ENCODE measurements at regions not wholly inside any gene's neighbourhood (a gene's known extent, or its start where the extent isn't known, plus 50 kb on each side); places are given as distances from the start of the nearest gene placed in this dataset.

DNA sequence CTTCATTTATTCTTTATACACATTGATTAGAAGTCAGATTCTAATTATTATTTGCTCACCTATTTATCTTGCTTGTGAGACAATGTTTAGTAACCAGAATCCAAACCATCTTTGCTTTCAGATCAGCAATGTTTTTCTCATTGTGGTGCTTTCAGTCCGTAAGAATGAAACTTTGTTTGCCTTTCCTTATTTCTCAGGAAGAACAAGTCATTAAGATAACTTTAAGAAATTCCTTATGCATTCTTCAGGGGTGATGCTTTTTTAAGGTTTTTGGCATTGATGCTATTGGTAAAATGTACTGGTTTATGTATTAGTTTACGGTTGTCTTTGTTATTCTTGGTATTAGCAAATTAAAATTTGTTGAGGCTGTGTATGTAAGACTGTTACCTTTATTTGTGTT lies 120.8 kb upstream of the POU1F1 start:
- Mint-ChIP-seq H3K36me3 (no peaks in the 10 kb centered on the region), H3K4me3 (no peak overlapping the region), H3K9me3 (peaks cover 9% of the 10 kb centered on the region), H3K27me3 (no peaks in the 10 kb centered on the region), H3K4me1 (no peaks in the 10 kb centered on the region), H3K27ac (no peak overlapping the region)
- ATAC-seq = no peak

DNA sequence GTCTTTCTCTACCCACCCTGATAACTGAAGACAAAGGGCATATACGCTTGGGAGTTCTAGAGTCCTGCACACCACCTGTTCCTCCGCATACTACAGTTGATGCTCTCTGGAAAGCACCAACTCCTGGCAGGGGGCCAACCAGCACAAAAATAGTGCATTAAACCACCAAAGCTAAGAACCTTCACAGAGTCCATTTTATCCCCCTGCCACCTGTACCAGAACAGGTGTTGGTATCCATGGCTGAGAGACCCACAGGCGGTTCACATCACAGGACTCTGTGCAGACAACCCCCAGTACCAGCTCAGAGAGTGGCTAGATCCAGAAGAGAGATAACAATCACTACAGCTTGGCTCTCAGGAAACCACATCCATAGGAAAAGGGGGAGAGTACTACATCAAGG lies 114.4 kb upstream of the POU1F1 start:
- no peaks in the 10 kb centered on the region for H3K4me1 Mint-ChIP-seq
- no peaks in the 10 kb centered on the region for H3K36me3 Mint-ChIP-seq
- ATAC-seq = no peak
- no peak overlapping the region for H3K27ac Mint-ChIP-seq
- peaks cover 20% of the 10 kb centered on the region for H3K9me3 Mint-ChIP-seq
- H3K27me3 Mint-ChIP-seq = no peaks in the 10 kb centered on the region
- H3K4me3 Mint-ChIP-seq = no peak overlapping the region

DNA sequence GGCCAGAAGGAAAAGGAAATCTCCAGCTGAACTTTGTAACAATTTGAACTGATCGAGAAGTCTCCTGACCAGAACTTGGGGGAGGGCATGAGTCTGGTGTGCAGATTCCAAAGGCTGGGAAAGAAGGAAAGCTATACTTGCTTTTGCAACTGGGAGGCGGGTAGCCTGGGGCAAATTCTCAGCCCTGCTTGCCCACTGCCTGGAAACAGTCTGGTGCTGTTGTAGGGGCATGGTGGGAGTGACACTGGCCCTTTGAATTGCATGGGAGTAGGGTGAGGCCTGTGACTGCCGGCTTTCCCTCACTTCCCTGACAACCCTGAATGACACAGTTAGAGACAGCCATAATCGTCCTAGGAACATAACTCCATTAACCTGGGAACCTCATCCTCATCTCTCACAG lies 114.0 kb upstream of the POU1F1 start:
- peaks cover 21% of the 10 kb centered on the region for H3K9me3 Mint-ChIP-seq
- no peak for ATAC-seq
- H3K4me3 Mint-ChIP-seq = no peak overlapping the region
- H3K27me3 Mint-ChIP-seq = no peaks in the 10 kb centered on the region
- H3K4me1 Mint-ChIP-seq = no peaks in the 10 kb centered on the region
- no peak overlapping the region for H3K27ac Mint-ChIP-seq
- no peaks in the 10 kb centered on the region for H3K36me3 Mint-ChIP-seq

DNA sequence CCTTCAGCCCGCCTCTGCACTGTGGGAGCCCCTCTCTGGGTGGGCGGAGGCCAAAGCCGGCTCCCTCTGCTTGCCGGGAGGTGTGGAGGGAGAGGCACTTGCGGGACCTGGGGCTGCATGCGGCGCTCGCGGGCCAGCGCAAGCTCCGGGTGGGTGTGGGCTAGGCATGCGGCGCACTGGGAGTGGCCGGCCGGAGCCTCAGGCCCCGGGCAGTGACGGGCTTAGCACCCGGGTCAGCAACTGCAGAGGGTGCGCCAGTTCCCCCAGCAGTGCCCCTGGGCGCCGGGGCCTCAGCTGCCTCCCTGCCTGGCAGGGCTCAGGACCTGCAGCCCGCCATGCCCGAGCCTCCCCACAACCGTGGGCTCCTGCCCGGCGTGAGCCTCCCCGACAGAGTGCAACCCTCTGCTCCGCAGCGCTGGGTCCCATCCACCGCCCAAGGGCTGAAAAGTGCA lies 98.9 kb upstream of the POU1F1 start:
- H3K4me1 Mint-ChIP-seq = no peaks in the 10 kb centered on the region
- peak; percentile 54 for ATAC-seq
- no peak overlapping the region for H3K27ac Mint-ChIP-seq
- H3K36me3 Mint-ChIP-seq = no peaks in the 10 kb centered on the region
- H3K4me3 Mint-ChIP-seq = no peak overlapping the region
- peaks cover 24% of the 10 kb centered on the region for H3K27me3 Mint-ChIP-seq
- H3K9me3 Mint-ChIP-seq = no peaks in the 10 kb centered on the region

DNA sequence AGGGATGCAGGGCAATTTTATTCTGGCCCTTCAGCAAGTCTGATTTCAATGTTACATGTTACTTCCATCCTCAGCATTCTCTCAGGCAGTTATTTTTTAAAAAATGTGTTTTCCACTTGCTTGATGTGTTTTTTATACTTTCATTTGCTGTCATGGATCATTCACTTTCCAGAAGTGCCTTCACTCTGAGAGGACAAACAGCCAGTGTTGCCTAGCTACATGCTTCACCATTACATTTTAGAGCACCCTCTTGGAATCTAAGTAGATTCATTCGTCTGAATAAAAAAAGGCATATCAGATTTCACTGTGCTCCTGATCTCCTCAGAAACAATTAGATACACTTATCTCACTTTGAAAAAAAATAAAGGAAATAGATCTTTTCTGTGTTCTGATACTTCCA lies 93.6 kb upstream of the POU1F1 start:
- no peaks in the 10 kb centered on the region for H3K4me1 Mint-ChIP-seq
- no peak overlapping the region for H3K4me3 Mint-ChIP-seq
- H3K27ac Mint-ChIP-seq = no peak overlapping the region
- no peaks in the 10 kb centered on the region for H3K36me3 Mint-ChIP-seq
- H3K9me3 Mint-ChIP-seq = no peaks in the 10 kb centered on the region
- H3K27me3 Mint-ChIP-seq = peaks cover 24% of the 10 kb centered on the region
- no peak for ATAC-seq

DNA sequence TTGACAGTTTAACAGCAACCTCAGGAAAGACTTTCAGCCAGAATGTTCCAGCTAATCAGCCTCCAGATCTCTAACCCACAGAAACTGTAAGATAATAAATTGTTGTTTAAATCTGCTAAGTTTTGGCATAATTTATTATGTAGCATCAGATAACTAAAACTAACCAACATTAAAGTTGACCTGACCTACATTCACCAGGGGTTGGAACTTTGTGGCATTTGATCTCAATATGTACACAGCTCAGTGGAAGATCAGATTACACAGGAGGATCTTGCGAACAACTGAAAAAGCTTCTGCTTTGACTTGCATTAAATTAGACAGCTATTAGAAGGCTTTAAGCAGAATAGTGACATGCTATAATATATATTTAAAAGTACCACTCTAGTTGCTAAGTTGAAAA lies 91.4 kb upstream of the POU1F1 start:
- ATAC-seq = no peak
- H3K9me3 Mint-ChIP-seq = no peaks in the 10 kb centered on the region
- no peak overlapping the region for H3K27ac Mint-ChIP-seq
- no peaks in the 10 kb centered on the region for H3K36me3 Mint-ChIP-seq
- peaks cover 8% of the 10 kb centered on the region for H3K27me3 Mint-ChIP-seq
- H3K4me1 Mint-ChIP-seq = no peaks in the 10 kb centered on the region
- H3K4me3 Mint-ChIP-seq = no peak overlapping the region

DNA sequence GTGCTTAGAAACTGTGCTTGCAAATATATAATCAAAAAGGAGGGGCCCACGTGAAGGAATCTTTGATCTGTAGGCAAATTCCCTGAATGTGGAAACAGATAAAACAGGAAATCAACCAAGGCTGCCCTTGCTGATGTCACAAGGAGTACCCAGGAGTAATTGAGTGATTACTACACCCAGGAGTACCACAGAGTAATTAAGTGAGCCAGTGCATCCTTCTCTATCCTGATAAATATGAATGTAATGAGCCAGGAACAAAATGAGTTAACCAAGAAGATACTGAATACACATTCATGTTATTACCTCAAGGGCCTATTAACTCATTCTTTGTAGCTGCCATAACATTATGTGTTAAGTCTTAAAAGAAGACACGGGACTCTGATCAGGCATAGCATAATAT lies 87.3 kb upstream of the POU1F1 start:
- H3K4me1 Mint-ChIP-seq = no peaks in the 10 kb centered on the region
- peaks cover 7% of the 10 kb centered on the region for H3K27me3 Mint-ChIP-seq
- H3K9me3 Mint-ChIP-seq = no peaks in the 10 kb centered on the region
- H3K4me3 Mint-ChIP-seq = no peak overlapping the region
- H3K27ac Mint-ChIP-seq = no peak overlapping the region
- no peak for ATAC-seq
- no peaks in the 10 kb centered on the region for H3K36me3 Mint-ChIP-seq

DNA sequence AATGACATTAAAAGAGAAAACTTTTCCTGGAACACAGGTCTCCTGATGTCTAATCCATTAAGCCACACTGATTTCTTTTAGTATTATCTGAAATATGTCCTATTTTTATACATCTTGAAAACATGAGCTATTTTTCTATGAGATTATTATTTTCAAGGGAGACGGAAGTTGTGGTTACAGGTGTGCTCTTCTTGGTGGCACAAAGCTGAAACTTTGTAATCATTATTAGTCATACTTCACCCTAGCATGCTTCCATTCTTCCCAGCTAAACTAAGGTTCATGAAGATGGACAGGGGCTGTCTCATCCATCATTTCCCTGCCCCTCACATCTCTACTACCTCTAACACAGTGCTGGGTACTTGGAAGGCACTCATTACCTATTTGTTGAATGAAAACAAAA lies 85.6 kb upstream of the POU1F1 start:
- H3K4me3 Mint-ChIP-seq = no peak overlapping the region
- H3K27ac Mint-ChIP-seq = no peak overlapping the region
- no peaks in the 10 kb centered on the region for H3K36me3 Mint-ChIP-seq
- no peak for ATAC-seq
- H3K9me3 Mint-ChIP-seq = no peaks in the 10 kb centered on the region
- no peaks in the 10 kb centered on the region for H3K4me1 Mint-ChIP-seq
- peaks cover 12% of the 10 kb centered on the region for H3K27me3 Mint-ChIP-seq

DNA sequence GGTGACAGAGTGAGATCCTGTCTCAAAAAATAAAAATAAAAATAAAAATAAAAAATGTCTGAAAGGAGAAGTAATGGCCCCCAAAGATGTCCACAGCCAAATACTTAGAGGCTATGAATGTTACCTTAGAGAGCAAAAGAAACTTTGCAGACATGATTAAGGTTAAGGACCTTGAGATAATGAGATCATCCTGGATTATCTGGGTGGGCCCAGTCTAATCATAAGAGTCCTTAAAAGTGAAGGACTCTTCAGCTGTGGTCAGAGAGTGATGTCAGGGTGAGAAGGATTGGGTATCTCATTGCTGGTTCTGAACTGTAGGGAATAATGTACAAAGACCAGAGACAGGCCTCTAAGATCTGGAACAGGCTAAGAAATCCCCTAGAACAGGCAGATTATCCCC lies 84.9 kb upstream of the POU1F1 start:
- H3K27me3 Mint-ChIP-seq = peaks cover 12% of the 10 kb centered on the region
- no peak overlapping the region for H3K27ac Mint-ChIP-seq
- no peak overlapping the region for H3K4me3 Mint-ChIP-seq
- ATAC-seq = no peak
- H3K4me1 Mint-ChIP-seq = no peaks in the 10 kb centered on the region
- H3K9me3 Mint-ChIP-seq = no peaks in the 10 kb centered on the region
- H3K36me3 Mint-ChIP-seq = no peaks in the 10 kb centered on the region

DNA sequence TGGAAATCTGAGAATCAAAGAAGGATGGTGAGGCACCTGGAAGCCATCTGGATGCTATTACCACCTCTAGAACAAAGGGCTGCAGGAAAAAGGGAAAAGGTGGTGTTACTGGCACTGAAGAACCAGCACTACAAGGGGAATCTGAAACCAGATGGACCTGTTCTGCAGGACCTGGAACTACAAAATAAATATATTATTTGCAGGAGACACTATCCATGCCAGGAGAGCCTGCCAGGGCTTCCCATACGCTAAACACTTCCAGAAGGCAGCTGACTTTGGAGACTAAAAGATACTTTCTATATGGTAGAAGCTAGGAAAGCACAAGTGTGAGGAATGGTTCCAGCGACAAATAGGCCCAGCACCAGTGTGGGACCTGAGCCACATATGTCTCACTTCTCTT lies 83.4 kb upstream of the POU1F1 start:
- Mint-ChIP-seq H3K4me3 (no peak overlapping the region), H3K27me3 (peaks cover 12% of the 10 kb centered on the region), H3K9me3 (peaks cover 9% of the 10 kb centered on the region), H3K4me1 (no peaks in the 10 kb centered on the region), H3K36me3 (no peaks in the 10 kb centered on the region), H3K27ac (no peak overlapping the region)
- no peak for ATAC-seq

DNA sequence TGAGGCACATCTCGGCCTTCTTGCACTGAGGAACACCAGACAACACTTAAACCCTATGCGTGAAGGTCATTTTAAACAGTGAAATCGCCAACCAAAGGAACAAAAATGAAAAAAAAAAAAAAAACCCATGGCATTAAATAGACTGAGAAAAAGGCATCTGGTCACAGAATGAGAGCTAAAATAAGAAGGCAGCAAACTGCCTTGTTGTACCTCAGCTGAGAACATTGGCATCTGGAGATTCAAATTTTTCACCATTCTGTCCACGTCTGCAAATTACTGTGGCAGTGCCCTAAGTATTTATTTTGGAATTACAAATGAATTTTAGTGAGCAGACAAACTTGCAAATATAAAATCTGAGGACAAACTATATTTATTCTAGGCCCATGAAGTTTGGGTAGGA lies 82.6 kb upstream of the POU1F1 start:
- H3K27ac Mint-ChIP-seq = no peak overlapping the region
- H3K27me3 Mint-ChIP-seq = peaks cover 12% of the 10 kb centered on the region
- no peaks in the 10 kb centered on the region for H3K4me1 Mint-ChIP-seq
- ATAC-seq = no peak
- peaks cover 11% of the 10 kb centered on the region for H3K9me3 Mint-ChIP-seq
- H3K36me3 Mint-ChIP-seq = no peaks in the 10 kb centered on the region
- no peak overlapping the region for H3K4me3 Mint-ChIP-seq

DNA sequence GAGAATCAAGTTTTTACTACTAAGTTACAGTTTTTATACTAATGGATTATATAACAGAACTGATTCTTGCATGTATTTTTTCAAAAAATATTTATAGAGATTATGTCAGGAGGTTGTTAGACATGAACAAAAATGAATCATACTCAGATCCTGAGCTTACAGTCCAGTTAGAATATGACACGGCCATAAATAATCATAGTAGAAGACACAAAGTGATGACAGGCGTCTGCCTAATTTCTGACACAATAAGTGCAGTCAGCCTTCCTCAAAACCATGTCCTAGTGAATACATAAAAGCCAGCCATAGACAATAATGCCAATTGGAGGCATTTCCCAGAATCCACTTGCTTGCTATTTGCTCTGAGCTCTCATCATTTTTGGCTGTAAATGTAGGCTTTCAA lies 81.7 kb upstream of the POU1F1 start:
- Mint-ChIP-seq H3K4me3 (no peak overlapping the region), H3K27ac (no peak overlapping the region), H3K27me3 (peaks cover 12% of the 10 kb centered on the region), H3K36me3 (no peaks in the 10 kb centered on the region), H3K9me3 (peaks cover 11% of the 10 kb centered on the region), H3K4me1 (no peaks in the 10 kb centered on the region)
- no peak for ATAC-seq

DNA sequence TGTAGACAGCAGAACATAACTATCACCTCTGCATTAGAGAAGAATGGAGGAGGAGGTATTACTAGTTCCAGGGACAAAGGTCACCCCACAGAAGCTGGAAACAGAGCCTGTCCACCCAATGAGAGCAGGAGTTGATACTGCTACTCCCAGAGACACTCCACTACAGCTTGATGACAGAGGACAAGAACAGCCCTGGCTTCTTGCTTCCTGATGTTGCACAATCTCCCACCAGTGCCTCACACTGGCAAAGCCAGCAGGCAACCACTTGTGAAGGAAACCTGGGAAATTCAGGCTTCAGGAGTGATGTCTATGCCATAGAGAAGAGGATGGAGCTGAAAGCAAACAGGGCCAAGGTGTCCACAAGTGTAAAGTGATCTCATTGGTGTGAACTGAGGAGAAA lies 78.0 kb upstream of the POU1F1 start:
- Mint-ChIP-seq H3K27ac (no peak overlapping the region), H3K4me1 (no peaks in the 10 kb centered on the region), H3K9me3 (peaks cover 11% of the 10 kb centered on the region), H3K27me3 (peaks cover 12% of the 10 kb centered on the region), H3K36me3 (no peaks in the 10 kb centered on the region), H3K4me3 (no peak overlapping the region)
- ATAC-seq = no peak

DNA sequence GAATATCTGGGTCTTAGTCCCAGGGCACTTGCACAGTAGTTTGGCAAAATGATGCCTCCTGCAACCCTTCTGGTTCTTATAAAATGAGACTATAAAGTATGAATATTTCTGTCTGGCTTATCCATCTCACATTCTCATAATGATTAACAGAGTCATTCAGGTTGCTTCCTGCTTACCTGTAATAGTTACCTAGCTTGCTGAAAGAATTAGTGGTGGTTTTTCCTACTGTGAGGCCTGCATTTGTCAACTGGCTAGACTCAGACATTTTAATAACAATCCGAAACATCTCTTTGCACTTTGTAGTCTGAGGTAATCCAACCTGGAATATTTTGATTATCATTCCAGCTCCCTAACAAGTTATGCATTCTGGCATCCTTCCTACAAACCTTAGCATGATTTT lies 75.6 kb upstream of the POU1F1 start:
- H3K27me3 Mint-ChIP-seq = peaks cover 13% of the 10 kb centered on the region
- peaks cover 11% of the 10 kb centered on the region for H3K9me3 Mint-ChIP-seq
- no peak for ATAC-seq
- no peaks in the 10 kb centered on the region for H3K36me3 Mint-ChIP-seq
- H3K4me1 Mint-ChIP-seq = no peaks in the 10 kb centered on the region
- no peak overlapping the region for H3K4me3 Mint-ChIP-seq
- H3K27ac Mint-ChIP-seq = no peak overlapping the region

DNA sequence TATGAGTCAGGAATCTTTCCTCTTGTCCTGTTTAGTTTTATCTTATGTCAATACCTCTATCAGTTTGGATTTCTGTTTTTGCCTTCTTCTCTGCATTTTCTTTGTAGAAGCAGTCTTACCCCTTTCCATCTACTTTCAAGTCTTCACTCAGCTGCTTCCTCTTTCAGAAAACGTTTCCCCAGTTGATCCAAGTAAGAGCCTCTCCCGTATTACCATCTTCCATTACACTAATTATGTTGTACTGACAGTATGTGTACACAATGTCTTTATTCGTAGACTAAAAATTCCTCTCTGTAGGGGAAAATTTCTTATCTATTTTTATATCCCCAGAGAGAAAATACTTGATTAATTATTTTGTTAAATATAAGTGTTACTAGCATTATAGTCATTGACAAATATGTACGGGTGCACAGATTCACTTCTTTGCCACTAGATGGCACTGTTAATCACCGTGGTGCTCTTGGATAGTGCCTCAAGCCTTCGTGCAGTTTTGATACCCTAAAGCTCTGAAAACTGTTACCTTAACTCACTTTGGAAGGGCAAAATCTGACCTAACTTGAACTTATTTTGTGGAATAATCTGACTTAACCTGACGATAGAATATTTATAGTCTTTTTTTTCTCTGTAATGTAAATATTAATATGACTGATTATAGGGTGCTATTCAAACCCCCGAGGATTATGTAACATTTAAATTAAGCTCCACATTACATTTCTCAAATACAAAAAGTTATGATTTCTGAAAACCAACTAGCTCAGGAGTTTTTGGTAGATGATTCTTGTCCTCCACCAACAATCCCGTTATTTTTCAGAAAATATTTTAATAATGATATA lies 74.2 kb upstream of the POU1F1 start:
- Mint-ChIP-seq H3K27ac (no peak overlapping the region), H3K4me1 (no peaks in the 10 kb centered on the region), H3K36me3 (no peaks in the 10 kb centered on the region), H3K4me3 (no peak overlapping the region), H3K9me3 (peaks cover 5% of the 10 kb centered on the region), H3K27me3 (peaks cover 13% of the 10 kb centered on the region)
- ATAC-seq = peak; percentile 69

DNA sequence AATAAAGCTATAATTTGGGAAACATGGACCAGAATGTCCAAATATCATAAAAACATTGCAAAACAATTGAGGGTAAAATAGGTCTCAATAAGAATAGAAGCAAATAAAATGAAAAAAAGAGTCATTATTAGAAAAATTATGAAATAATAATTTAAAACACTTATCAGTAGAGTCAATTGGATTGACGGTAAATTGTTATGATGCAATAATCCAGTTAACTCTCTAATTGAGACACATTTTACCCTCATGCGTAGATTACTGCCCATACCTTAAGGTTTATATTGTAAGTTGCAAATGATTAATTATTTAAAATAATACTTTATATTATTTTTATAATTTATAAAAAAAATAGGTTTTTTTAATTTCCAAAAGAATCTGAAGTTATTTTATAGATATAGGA lies 73.4 kb upstream of the POU1F1 start:
- Mint-ChIP-seq H3K27me3 (peaks cover 20% of the 10 kb centered on the region), H3K4me1 (no peaks in the 10 kb centered on the region), H3K27ac (no peak overlapping the region), H3K9me3 (peaks cover 2% of the 10 kb centered on the region), H3K4me3 (no peak overlapping the region), H3K36me3 (no peaks in the 10 kb centered on the region)
- ATAC-seq = no peak
